Muscle layer of colon (tissue), 2 donors: ENCODE measurements at regions not wholly inside any gene's neighbourhood (a gene's known extent, or its start where the extent isn't known, plus 50 kb on each side); places are given as distances from the start of the nearest gene placed in this dataset.

Experiments
- H3K27ac ChIP-seq: one replicate; pipeline ENCODE4 v1.7.0; 2013; ENCODE audit warnings: low read depth, mild to moderate bottlenecking, low read length, moderate library complexity
- H3K27me3 ChIP-seq, 2 donors: one replicate each; pipeline ENCODE4 v1.7.0; 2013; ENCODE audit warnings: low read length in 2 of 2, mild to moderate bottlenecking in 2 of 2; ENCODE audit not compliant: insufficient read depth in 2 of 2, control insufficient read depth in 1 of 2
- H3K36me3 ChIP-seq: one replicate; pipeline ENCODE4 v1.7.0; 2013; ENCODE audit warnings: mild to moderate bottlenecking, low read length; ENCODE audit not compliant: insufficient read depth
- H3K4me1 ChIP-seq: one replicate; pipeline ENCODE4 v1.7.0; 2013; ENCODE audit warnings: mild to moderate bottlenecking, low read length; ENCODE audit not compliant: insufficient read depth
- H3K4me3 ChIP-seq, 2 donors: one replicate each; pipeline ENCODE4 v1.7.0; 2013; ENCODE audit warnings: low read length in 2 of 2, low read depth in 1 of 2, mild to moderate bottlenecking in 1 of 2, moderate library complexity in 1 of 2
- H3K9ac ChIP-seq: one replicate; pipeline ENCODE4 v1.7.0; 2013; ENCODE audit warnings: low read length
- H3K9me3 ChIP-seq: one replicate; pipeline ENCODE4 v1.7.0; 2013; ENCODE audit warnings: mild to moderate bottlenecking, low read length
- donor health status: abdominal sarcoma.
- donor health status: Adenocarcinoma of cecum.

GRCh38 chr6:168927026-168927425 lies 326.6 kb downstream of the THBS2 start:
- H3K9me3 ChIP-seq = no peaks in the 10 kb centered on the region
- H3K27me3 ChIP-seq = no peaks in the 10 kb centered on the region
- no peak overlapping the region for H3K4me3 ChIP-seq
- H3K27ac ChIP-seq = no peak overlapping the region
- H3K36me3 ChIP-seq = no peaks in the 10 kb centered on the region
- H3K9ac ChIP-seq = no peak overlapping the region
- no peaks in the 10 kb centered on the region for H3K4me1 ChIP-seq

GRCh38 chr6:168926306-168926705 lies 327.3 kb downstream of the THBS2 start:
- H3K27me3 ChIP-seq = no peaks in the 10 kb centered on the region
- H3K9ac ChIP-seq = no peak overlapping the region
- H3K4me1 ChIP-seq = no peaks in the 10 kb centered on the region
- H3K27ac ChIP-seq = no peak overlapping the region
- H3K4me3 ChIP-seq = no peak overlapping the region
- H3K36me3 ChIP-seq = no peaks in the 10 kb centered on the region
- no peaks in the 10 kb centered on the region for H3K9me3 ChIP-seq

GRCh38 chr6:168925671-168926070 lies 328.0 kb downstream of the THBS2 start:
- no peak overlapping the region for H3K27ac ChIP-seq
- H3K36me3 ChIP-seq = no peaks in the 10 kb centered on the region
- H3K4me1 ChIP-seq = no peaks in the 10 kb centered on the region
- no peaks in the 10 kb centered on the region for H3K27me3 ChIP-seq
- H3K9ac ChIP-seq = no peak overlapping the region
- no peak overlapping the region for H3K4me3 ChIP-seq
- no peaks in the 10 kb centered on the region for H3K9me3 ChIP-seq

DNA sequence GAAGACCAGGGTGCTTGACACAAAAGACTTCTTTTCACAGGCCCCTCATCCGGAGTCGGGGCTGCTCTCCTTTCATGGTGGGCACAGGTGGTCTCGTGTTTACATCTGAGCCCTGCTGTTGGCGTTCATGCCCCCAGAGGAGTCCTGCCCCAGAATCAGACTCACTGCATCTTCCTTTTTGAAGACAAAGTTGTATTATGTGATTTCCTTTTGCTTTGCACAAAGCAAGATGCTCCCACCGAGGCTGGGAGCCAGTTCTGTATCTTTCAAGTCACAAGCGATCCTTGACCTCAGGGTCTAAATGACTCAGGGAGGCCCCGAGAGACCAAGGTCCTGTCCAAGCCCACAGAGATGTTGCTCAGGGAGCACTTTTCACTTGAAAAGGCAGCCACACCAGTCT lies 330.5 kb downstream of the THBS2 start:
- no peak overlapping the region for H3K9ac ChIP-seq
- no peaks in the 10 kb centered on the region for H3K9me3 ChIP-seq
- no peak overlapping the region for H3K27ac ChIP-seq
- no peaks in the 10 kb centered on the region for H3K36me3 ChIP-seq
- H3K27me3 ChIP-seq = no peaks in the 10 kb centered on the region
- no peak overlapping the region for H3K4me3 ChIP-seq
- peaks cover 6% of the 10 kb centered on the region for H3K4me1 ChIP-seq

DNA sequence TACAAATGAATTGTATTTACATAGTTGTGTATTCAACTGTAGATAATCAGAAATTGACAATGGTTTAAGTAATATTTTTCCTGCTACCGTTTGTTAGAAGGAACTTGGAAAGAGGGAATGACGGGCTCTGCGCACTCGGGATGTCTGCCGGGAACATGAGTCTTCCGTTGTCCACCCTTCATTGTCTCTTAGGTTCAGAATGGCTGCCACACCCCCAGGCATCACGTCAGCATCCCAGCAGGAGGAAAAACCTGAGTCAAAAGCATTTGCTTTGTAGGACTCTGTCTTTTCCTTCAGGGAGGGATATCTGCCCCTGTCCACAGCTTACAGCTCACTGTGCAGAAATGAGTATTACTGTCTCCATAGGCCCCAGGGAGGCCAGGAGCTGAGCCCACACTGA lies 331.2 kb downstream of the THBS2 start:
- H3K9ac ChIP-seq = no peak overlapping the region
- H3K36me3 ChIP-seq = no peaks in the 10 kb centered on the region
- H3K27ac ChIP-seq = no peak overlapping the region
- no peak overlapping the region for H3K4me3 ChIP-seq
- peaks cover 6% of the 10 kb centered on the region for H3K4me1 ChIP-seq
- no peaks in the 10 kb centered on the region for H3K9me3 ChIP-seq
- no peaks in the 10 kb centered on the region for H3K27me3 ChIP-seq

DNA sequence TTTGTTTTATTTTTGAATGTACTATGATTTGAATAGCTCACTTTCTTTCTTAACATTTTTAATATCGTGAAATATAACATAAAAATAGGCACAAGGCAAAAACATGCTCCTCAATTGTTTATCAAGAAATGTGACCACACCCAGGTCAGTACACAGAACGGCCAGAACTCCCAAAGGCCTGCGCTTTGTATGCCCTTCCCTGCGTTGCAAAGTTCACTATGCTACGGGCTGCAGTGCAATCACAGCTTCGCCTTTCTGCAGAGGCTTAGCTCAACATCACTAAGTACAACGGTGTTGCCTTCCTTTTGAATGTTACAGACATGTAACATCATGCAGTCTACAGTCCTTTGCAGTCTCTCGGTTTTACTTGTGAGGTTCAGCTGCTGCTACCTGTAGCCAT lies 333.4 kb downstream of the THBS2 start:
- Histone ChIP-seq H3K4me3 (no peak overlapping the region), H3K27ac (no peak overlapping the region), H3K27me3 (no peaks in the 10 kb centered on the region)

GRCh38 chr6:168919470-168920179 lies 334.0 kb downstream of the THBS2 start:
- peaks cover 21% of the 10 kb centered on the region for H3K4me1 ChIP-seq
- H3K4me3 ChIP-seq = no peak overlapping the region
- H3K27ac ChIP-seq = no peak overlapping the region

More for the DNA sequence above, 333.4 kb downstream of the THBS2 start:
- no peak overlapping the region for H3K9ac ChIP-seq
- no peaks in the 10 kb centered on the region for H3K9me3 ChIP-seq
- H3K4me1 ChIP-seq = peaks cover 21% of the 10 kb centered on the region
- H3K36me3 ChIP-seq = no peaks in the 10 kb centered on the region

GRCh38 chr6:168916576-168917211 lies 337.0 kb downstream of the THBS2 start:
- no peak overlapping the region for H3K4me3 ChIP-seq
- H3K36me3 ChIP-seq = no peaks in the 10 kb centered on the region
- no peak overlapping the region for H3K9ac ChIP-seq
- H3K27me3 ChIP-seq = no peaks in the 10 kb centered on the region
- H3K4me1 ChIP-seq = peaks cover 21% of the 10 kb centered on the region
- H3K27ac ChIP-seq = peak overlapping the region; percentile 50
- H3K9me3 ChIP-seq = no peaks in the 10 kb centered on the region

More at GRCh38 chr6:168919470-168920179, 334.0 kb downstream of the THBS2 start:
- H3K9ac ChIP-seq = no peak overlapping the region
- H3K27me3 ChIP-seq = no peaks in the 10 kb centered on the region
- no peaks in the 10 kb centered on the region for H3K9me3 ChIP-seq
- no peaks in the 10 kb centered on the region for H3K36me3 ChIP-seq

DNA sequence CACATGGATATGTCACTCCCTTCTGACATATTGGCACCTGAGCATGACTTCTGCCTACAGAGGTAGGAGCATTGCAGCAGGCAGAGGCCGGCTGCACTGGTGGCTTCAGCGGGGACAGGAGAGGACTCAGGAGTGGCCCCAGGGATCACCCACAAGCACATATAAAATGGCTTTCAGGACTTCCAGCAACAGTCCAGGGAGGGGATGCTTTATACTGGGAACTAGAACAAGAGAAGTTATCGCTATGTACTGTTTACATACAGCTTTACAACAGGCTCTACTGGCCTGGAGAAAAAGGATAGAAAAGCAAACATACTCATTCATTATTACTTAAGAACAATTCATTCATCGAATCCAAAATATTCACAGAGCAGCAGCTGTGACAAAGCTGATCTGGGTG lies 337.8 kb downstream of the THBS2 start:
- Histone ChIP-seq H3K9me3 (no peaks in the 10 kb centered on the region), H3K4me3 (no peak overlapping the region), H3K27ac (no peak overlapping the region), H3K27me3 (no peaks in the 10 kb centered on the region), H3K36me3 (no peaks in the 10 kb centered on the region), H3K4me1 (peaks cover 21% of the 10 kb centered on the region), H3K9ac (no peak overlapping the region)

GRCh38 chr6:168915242-168915641 lies 338.4 kb downstream of the THBS2 start:
- H3K36me3 ChIP-seq = no peaks in the 10 kb centered on the region
- H3K9me3 ChIP-seq = no peaks in the 10 kb centered on the region
- H3K27ac ChIP-seq = no peak overlapping the region
- peaks cover 21% of the 10 kb centered on the region for H3K4me1 ChIP-seq
- no peak overlapping the region for H3K4me3 ChIP-seq
- H3K9ac ChIP-seq = no peak overlapping the region
- H3K27me3 ChIP-seq = no peaks in the 10 kb centered on the region

- Histone ChIP-seq H3K4me1 (peaks cover 15% of the 10 kb centered on the region), H3K27me3 (no peaks in the 10 kb centered on the region), H3K4me3 (no peak overlapping the region), H3K36me3 (no peaks in the 10 kb centered on the region), H3K9me3 (no peaks in the 10 kb centered on the region), H3K9ac (no peak overlapping the region), H3K27ac (no peak overlapping the region)
These were observed 339.7 kb downstream of the THBS2 start for GRCh38 chr6:168913866-168914469.
